ENCODE measurements at regions not wholly inside any gene's neighbourhood (a gene's known extent, or its start where the extent isn't known, plus 50 kb on each side); places are given as distances from the start of the nearest gene placed in this dataset.

DNA sequence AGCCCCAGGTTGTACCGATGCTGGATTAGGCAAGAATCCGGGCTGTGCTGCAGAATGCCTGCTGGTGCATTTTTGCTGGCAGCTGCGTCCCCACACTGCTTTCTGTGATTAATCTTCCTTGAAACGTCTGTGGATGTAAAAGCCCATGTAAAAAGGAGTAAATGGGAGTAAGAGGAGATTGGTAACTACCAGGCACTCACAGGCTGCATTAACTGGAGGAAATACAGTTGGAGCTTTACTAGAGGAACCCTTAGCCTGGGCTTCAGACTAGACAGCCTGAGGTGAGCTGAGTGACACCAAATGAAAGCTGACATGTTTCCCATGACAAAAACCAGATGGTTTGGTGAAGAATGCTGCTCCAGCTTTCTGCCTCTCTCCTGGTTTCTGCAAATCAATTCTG lies 190.4 kb upstream of the GAS1 start:
- intact Hi-C loops (cut with micrococcal nuclease; ENCODE audit: unreplicated experiment): loop anchor here (5.0 kb wide), 1 partner anchor 50 kb away; no protein-coding TSS in a partner anchor
- no peak for TF ChIP-seq EZH2 (IDR thresholded peaks at IDR 0.05; ENCODE audit: low read depth)
- TF ChIP-seq, protein P1, sequence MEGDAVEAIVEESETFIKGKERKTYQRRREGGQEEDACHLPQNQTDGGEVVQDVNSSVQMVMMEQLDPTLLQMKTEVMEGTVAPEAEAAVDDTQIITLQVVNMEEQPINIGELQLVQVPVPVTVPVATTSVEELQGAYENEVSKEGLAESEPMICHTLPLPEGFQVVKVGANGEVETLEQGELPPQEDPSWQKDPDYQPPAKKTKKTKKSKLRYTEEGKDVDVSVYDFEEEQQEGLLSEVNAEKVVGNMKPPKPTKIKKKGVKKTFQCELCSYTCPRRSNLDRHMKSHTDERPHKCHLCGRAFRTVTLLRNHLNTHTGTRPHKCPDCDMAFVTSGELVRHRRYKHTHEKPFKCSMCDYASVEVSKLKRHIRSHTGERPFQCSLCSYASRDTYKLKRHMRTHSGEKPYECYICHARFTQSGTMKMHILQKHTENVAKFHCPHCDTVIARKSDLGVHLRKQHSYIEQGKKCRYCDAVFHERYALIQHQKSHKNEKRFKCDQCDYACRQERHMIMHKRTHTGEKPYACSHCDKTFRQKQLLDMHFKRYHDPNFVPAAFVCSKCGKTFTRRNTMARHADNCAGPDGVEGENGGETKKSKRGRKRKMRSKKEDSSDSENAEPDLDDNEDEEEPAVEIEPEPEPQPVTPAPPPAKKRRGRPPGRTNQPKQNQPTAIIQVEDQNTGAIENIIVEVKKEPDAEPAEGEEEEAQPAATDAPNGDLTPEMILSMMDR (conservative IDR thresholded peaks at IDR 0.05): no peak
- Histone ChIP-seq H2AFZ (no peak overlapping the region), H3F3A (ENCODE audit: insufficient read depth, low read depth) (no peaks in the 10 kb centered on the region), H3K4me3 (no peak overlapping the region), H3K27me3 (ENCODE audit: insufficient read depth, low read depth) (no peaks in the 10 kb centered on the region), H3K4me2 (no peak overlapping the region), H4K20me1 (ENCODE audit: insufficient read depth) (no peaks in the 10 kb centered on the region), H3K9me3 (ENCODE audit: insufficient read depth, low read depth) (no peaks in the 10 kb centered on the region), H3K4me1 (replicated peaks; ENCODE audit: insufficient read depth) (no peaks in the 10 kb centered on the region), H3K36me3 (ENCODE audit: low read depth) (no peaks in the 10 kb centered on the region), H3K27ac (no peak overlapping the region), H3K79me2 (ENCODE audit: low read depth) (no peaks in the 10 kb centered on the region), H3K9me2 (ENCODE audit: insufficient read depth) (no peaks in the 10 kb centered on the region)
- no TSS peak for BruUV-seq (replicated peaks)
- ChIA-PET CTCF (no interaction called here), POLR2A (ENCODE audit: unreplicated experiment) (no interaction called here)
- DNase-seq: no peak

DNA sequence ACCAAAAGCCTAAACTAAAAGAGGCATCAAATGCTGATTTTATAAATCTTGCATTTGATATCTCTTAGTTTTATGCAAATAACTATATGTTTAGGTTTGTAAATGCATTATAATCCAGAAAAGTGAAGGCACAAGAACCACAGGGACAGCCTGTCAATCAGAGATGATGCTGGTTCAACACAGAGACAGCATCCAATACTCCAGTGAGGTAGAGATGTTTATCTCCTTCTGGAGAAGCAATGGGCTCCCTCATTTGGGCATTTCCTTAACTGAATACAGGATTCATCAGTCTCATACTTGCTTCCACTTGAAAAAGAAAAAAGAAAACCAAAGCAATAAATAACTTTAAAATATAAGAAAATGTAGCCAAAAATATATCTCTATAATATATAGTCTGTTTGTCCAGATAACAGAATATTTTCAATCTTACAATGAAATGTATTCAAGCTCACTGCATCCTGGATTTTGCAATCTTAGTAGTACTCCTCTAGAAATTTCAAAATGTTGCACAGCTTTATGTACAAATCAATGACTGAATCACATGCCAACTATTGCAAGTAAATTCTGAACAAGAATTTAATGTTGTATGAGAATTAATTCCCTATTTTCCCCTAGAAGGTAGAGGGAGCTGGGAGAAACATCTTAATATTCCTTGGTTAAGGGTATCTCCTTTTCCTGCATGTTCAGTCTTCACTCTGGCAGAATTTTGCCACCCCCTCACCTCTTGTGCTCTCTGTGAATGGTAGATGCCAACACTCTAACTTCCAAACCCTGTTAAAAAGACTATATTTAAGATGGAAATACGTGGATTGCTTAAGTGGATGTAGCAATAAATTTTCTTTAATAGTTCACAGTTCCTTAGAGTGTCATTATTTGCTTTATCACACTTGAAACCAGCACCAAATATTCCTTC lies 191.1 kb upstream of the GAS1 start:
- TF ChIP-seq EZH2 (IDR thresholded peaks at IDR 0.05; ENCODE audit: low read depth): no peak
- TF ChIP-seq, protein P1 (conservative IDR thresholded peaks at IDR 0.05): no peak
- CTCF ChIA-PET: no interaction called here

DNA sequence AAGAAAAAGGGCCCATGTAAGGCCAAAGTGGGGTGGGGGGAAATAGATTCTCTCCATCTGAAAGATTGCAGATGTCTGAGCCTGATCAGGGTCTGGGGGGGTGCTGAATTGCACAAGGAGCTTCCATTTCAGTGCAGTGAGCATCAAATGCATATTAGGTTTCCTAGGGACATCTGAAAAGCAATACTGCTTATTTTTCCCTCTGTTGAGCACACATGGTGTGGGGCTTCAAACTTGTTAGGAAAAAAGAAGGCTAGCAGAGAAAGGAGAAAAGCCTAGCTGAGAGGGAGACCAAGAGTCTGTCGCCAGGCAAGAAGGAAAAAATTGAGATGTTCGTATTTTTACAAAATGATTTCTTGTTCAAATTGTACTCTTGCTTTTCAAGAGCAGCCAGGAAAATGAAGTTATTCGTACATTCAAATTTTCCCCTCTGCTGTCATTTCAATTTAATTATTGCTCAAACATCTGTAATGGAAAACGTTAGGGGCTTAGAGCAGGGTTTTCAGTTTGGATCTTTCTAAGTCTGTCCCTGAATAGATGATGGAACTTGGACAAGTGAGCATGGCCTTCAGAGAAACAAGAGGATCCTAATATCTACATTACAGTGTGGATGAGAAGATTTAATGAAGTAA lies 191.9 kb upstream of the GAS1 start:
- Histone ChIP-seq H3K79me2 (ENCODE audit: low read depth) (no peaks in the 10 kb centered on the region), H4K20me1 (ENCODE audit: insufficient read depth) (no peaks in the 10 kb centered on the region), H3K4me2 (no peak overlapping the region), H3K36me3 (ENCODE audit: low read depth) (no peaks in the 10 kb centered on the region), H3F3A (ENCODE audit: insufficient read depth, low read depth) (no peaks in the 10 kb centered on the region), H2AFZ (no peak overlapping the region), H3K9me2 (ENCODE audit: insufficient read depth) (no peaks in the 10 kb centered on the region), H3K4me3 (no peak overlapping the region), H3K4me1 (replicated peaks; ENCODE audit: insufficient read depth) (no peaks in the 10 kb centered on the region), H3K27me3 (ENCODE audit: insufficient read depth, low read depth) (no peaks in the 10 kb centered on the region), H3K9me3 (ENCODE audit: insufficient read depth, low read depth) (no peaks in the 10 kb centered on the region), H3K27ac (no peak overlapping the region)
- no peak for DNase-seq
- TF ChIP-seq, protein P1 (conservative IDR thresholded peaks at IDR 0.05): no peak
- no peak for TF ChIP-seq EZH2 (IDR thresholded peaks at IDR 0.05; ENCODE audit: low read depth)
- no TSS peak for BruUV-seq (replicated peaks)
- ChIA-PET POLR2A (ENCODE audit: unreplicated experiment) (no interaction called here), CTCF (no interaction called here)
- intact Hi-C loops (cut with micrococcal nuclease; ENCODE audit: unreplicated experiment): loop anchor here (5.0 kb wide), 1 partner anchor 48 kb away; no protein-coding TSS in a partner anchor

More for the DNA sequence above, 191.1 kb upstream of the GAS1 start:
- Histone ChIP-seq H3K9me3 (ENCODE audit: insufficient read depth, low read depth) (no peaks in the 10 kb centered on the region), H3K27me3 (ENCODE audit: insufficient read depth, low read depth) (no peaks in the 10 kb centered on the region), H3K79me2 (ENCODE audit: low read depth) (no peaks in the 10 kb centered on the region), H3K27ac (no peak overlapping the region), H3K9me2 (ENCODE audit: insufficient read depth) (no peaks in the 10 kb centered on the region), H3K36me3 (ENCODE audit: low read depth) (no peaks in the 10 kb centered on the region), H3K4me3 (no peak overlapping the region), H3F3A (ENCODE audit: insufficient read depth, low read depth) (no peaks in the 10 kb centered on the region), H3K4me1 (replicated peaks; ENCODE audit: insufficient read depth) (no peaks in the 10 kb centered on the region), H4K20me1 (ENCODE audit: insufficient read depth) (no peaks in the 10 kb centered on the region), H2AFZ (no peak overlapping the region), H3K4me2 (no peak overlapping the region)
- BruUV-seq (replicated peaks): no TSS peak
- intact Hi-C loops (cut with micrococcal nuclease; ENCODE audit: unreplicated experiment): loop anchor here (5.0 kb wide), 1 partner anchor 49 kb away; no protein-coding TSS in a partner anchor
- POLR2A ChIA-PET (ENCODE audit: unreplicated experiment): no interaction called here
- DNase-seq: no peak
